HG02678 (cell line): ENCODE measurements at regions not wholly inside any gene's neighbourhood (a gene's known extent, or its start where the extent isn't known, plus 50 kb on each side); places are given as distances from the start of the nearest gene placed in this dataset.
"Not testable (repeated sequence)": the region's sequence is repeated elsewhere in the genome, so short reads cannot be mapped to it uniquely, and the experiment has no call there.

Experiments used
- ATAC-seq: cut with Tn5 transposase; IDR thresholded peaks from one replicate; pipeline ENCODE4 v1.9.1; 2021; ENCODE audit warnings: mild to moderate bottlenecking, moderate library complexity; ENCODE audit not compliant: unreplicated experiment

DNA sequence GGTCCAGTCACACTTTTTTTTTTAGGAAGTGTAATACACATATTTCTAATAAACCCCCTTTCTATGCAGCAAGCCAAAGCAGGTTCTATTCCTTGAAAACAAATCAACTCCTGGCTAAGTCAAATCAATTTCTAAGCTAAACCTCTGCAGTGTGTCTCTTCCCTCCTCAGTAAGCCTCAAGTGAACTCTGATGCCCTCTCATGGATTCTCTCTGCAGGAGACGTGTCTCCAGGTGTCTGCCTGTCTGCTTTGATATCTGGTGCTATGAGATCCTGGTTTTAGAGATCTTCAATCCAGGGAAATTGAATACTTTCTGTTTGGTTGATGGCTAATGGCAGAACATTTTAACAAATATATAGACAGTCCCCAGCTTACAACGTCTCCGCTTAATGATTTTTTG, 791.7 kb downstream of the AACS start:
- ATAC-seq = no peak

DNA sequence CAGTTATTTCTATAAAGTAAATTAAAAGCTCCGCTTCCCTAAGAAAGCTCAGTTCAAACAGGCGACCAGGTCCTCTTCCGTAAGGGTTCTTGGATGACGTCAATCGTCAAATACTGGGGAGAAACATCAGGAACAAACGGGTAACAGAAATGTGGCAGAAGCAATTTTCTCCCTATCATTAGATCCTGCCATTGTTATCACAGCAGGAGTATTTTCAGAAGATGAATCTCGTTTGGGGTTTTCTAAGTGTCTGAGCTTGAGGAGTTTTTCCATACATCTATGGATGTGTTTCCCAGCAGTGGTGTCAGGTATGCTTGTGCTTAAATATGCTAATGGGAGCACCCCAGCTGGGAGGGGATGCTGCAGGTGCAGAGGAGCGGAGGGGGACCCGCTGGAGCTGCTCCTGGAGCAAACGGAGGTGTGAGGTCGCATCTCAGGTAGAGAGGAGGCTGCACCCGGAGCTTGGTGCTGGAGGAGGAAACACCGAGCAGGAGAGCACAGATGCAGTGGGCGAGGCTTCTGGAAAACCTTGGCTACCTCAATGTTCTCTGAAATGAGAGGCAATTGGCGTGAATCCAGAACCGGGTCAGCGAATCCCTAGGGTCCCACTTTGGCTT, 795.5 kb downstream of the AACS start:
- no peak for ATAC-seq

DNA sequence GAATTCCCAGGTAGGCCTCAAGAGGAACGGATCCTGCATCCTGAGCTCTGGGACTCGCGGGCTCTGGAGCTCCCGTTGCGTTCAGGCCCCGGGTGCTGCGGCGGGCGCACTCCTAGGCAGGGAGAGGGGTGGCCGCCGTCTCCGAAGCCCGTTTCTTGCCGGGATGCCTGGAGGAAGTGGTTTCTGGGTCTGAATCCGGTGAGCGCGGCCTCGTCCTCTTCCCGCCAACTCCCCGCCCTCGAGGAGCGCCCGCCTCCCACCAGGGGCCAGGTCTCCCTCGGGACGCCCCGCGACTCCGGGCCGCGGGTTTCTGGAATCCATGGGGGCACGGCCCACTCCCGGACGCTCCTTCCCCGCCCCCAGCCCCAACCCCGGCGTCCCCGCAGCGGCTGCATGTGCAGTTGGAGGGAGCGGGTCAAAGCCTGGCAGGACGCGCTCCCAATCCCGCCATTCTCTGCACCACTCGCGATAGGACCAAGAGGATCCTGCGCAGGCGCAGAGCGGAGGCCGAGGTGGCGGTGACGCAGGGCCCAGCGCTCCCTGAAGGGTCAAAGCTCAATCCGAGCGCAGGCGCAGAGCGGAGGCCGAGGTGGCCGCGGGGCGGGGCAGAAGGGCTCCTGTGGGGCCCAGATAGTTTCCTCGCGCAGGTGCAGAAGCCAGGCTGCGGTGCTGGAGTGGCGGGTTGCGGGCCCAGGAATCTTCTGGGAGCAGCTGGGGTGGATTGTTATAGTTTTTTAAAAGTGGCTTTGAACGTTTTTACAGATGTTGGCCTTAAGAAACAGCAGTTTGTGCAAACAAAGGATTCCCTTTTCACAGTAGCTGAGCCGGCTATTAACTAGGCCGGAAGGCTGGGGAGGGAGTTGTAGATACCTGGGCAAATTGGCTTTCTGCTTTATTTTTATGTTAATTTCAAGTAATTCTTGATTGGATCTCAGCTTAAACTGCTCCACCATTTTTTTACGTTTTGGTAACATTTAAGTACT, 796.4 kb downstream of the AACS start:
- ATAC-seq = no peak

DNA sequence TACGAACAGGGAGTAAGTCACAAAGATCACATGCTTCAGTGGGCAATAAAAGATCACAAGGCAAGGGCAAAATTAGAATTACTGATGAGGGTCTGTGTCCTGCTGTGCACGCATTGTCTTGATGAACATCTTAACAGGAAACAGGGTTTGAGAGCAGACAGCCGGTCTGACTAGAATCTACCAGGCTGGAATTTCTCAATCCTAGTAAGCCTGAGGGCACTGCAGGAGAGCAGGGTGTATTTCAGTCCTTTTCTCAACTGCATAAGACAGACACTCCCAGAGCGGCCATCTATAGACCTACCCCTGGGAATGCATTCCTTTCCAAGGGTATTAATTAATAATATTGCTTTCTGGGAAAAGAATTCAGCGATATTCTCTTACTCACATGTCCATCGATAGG, 800.0 kb downstream of the AACS start:
- not testable (repeated sequence) for ATAC-seq

DNA sequence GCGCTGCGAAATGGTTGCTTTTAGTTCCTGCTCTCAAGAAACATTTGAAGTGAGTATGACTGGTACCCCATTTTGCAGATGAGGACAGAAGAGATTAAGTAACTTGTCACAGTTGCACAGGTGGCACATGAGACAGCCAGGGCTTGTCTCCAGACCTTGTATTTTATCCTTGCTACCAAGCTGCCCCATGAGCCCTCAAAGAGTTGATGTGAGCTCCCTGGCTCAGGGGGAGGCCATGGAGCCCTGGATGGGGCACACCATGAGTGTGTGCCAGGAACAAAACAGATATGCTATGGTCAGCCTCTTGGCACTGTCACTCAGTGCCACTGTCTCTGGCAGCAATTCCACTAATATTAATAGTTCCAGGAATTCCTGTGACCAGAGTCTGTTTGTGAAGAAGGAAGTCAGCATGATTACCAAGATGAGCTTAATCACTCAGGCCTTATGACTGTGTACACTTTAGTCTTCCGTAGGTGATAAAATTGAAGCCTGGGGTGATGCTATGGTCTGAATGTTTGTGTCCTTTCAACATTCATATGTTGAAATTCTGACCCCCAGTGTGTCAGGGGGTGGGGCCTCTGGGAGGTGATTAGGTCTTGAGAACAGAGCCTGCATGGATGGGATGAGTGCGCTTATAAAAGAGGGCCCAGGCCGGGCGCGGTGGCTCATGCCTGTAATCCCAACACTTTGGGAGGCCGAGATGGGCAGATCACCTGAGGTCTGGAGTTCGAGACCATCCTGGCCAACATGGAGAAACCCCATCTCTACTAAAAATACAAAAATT, 806.8 kb downstream of the AACS start:
- no peak for ATAC-seq

DNA sequence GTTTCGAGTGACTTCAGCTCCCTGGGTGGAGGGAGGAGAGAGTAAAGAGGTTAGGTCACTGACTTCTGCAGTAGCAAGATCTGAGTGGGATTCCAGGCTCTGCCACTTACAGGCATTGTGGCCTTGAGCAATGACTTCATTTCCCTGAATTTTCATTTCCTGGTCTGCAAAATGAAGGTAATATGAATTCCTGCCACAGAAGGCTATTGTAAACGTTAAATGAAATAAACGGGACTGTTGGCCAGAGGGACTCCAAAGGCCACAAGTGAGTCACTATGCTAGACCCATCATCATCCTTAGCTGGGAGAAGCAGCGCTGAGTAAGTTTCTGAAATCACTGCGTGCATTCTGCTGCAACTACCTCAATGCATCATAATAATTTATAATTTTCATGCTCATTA, 807.8 kb downstream of the AACS start:
- ATAC-seq = no peak

DNA sequence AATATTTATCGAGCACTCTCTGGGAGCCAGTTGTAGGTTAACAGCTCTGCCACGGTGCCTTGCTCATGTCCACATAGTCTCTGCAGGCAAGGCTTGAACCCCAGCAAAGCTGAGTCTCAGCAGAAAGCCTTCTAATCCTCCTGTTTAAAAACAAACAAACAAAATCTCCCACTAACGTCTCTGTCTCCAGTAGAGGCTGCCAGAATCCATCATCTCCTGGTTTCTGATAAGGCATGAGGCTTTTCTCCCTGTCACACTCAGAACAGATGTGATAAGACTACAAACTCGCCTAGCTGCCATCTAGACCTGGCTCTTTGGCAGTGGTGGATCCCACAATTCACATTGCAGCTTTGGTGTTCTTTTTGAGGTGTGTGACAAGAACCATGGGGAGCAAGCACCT, 813.2 kb downstream of the AACS start:
- no peak for ATAC-seq

DNA sequence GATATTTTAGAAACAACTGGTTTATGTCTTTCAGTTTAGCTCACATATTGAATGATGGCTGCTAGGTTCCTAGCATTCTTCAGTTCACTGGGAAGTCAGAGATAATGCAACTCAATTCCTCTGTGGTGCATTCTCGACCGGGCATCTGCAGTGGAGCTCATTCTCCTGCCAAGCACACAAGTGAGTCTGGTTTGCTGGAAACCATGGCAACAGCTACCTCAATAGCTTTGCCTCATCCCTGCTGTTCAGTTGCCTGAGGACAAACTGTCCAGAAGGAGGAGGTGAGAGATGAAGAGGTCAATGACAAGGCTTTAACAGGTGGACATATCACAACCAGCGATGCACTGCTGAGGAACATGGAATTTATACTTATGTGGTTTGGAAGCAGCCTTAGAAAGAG, 816.9 kb downstream of the AACS start:
- ATAC-seq = no peak

DNA sequence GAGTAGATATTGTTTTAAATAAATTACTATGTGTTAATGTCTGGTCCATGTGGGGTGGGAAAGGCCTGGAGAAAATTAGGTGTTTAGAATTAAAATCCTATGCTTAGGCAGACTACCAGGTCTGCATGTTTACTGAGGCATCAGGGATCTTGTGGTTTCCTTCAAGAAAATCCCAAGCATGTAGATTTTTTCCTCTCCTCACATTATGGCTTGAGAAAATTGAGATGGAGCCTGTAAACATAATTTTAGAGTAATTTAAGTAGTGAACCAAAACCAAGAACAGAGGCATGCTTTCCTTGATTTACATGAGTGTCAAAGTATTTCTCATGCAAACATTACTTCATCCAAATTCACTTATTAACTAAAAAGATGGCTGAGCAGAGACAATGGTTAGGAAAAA, 823.7 kb downstream of the AACS start:
- no peak for ATAC-seq

DNA sequence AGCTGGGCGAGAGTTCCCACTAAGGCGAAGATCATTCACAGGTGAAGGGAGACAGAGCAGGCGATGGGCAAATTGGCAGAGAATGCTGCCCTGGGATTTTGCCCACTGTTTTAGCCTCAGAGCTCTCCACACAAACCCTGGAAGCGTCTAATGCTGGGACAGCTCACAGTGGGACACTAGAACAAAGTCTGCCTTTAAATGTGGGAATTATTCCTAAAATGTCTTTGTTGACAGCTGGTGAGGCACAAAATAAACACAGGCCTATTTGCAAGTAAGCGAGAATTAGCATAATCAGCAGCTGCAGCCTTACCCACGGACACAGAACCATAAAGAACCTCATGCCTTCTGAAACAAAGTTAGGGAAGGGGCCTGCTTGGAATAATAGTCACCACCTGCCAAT, 824.5 kb downstream of the AACS start:
- ATAC-seq = no peak

DNA sequence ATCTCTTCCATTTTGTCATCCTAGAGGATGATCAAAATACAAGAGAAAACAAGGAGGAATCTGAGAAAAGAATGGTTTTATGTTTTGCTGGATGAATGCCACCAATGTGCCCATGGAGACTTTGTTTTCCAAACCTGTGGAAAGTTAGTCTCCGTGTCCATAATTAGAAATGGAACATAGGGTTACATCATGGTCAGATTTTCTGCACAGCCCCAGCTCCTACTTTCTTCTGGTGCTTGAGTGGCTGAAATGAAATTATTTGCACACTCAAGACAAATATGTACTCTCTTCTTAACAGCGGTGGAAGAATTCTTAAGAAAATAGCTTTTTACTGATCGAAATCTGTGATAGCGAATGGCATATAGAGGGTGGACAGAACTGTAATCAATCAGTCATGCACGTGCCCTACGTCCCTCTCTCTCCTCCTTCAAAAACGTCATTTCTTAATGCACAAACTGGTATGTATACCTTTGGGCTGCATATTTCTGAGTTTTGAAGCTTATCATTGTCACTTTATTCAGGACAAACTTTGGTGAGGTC, 825.2 kb downstream of the AACS start:
- no peak for ATAC-seq

DNA sequence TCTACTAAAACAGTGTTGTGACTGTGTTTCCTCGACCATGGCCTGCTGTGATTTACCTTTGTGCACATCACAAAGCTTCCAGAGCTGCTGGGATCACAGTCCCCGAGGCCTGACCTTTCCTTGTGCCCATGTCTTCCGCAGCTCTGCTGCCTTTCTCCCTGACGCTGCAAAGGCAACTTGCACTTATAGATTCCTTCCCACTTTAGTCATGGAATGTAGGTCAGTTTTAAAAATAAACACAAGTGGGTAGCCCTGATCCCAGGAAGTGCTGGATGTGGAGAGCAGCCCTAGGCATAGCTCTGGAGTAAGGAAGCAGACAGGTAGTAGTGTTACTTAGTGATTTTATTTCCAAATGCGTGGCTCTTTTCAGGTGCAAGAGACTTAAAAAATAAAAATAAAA, 825.7 kb downstream of the AACS start:
- no peak for ATAC-seq

DNA sequence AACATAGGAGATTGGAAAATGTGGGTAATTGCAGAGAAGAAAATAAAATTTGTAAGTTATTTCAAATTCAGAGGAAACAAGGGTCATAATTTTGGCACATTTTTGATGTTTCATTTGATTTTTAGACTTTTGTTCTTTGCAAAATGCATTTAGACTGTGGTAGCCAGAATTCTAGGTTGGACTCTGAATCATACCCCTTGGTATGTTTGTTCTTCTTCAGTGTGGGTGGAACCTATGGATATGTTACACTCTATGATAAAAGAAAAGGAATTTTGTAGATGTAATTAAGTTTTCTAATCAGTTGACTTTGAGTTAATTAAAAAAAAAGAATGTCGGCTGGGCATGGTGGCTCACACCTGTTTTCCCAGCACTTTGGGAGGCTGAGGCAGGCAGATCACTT, 827.0 kb downstream of the AACS start:
- no peak for ATAC-seq

DNA sequence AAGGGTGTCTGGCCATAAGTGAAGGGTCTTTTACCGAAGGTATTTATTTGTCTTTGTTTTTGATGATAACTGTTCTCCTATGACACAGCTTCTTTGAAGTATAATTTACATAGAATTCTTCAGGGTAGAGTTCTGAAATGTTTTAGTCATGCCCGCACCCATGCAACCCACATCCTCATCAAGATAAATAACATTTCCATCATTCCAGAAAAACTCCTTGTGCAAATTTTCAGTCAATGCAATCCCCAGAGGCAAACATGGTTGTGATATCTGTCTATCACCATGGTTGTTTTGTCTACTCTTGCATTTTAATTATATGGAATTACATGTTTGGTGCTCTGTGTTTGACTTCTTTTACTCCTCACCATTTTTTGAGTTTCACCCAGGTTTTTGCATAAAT, 837.8 kb downstream of the AACS start:
- no peak for ATAC-seq

DNA sequence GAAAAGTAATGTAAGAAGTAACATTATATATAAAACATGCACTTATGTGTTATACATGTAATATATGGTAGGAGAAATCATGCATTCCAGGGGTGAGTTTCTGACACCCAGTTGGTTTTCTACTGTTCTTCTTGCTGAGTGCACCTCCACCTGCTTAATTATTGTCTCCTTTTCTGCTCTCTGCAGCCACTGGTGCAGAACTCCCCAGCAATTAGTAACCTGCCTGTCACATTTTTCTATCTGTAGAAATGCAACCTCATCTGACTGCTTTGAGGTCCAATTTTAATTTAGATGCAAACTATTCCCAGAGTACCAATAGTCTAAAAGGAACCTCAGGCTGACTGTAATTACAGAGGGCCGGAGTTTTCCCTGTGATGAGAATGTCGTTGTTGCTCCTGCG, 842.1 kb downstream of the AACS start:
- no peak for ATAC-seq

DNA sequence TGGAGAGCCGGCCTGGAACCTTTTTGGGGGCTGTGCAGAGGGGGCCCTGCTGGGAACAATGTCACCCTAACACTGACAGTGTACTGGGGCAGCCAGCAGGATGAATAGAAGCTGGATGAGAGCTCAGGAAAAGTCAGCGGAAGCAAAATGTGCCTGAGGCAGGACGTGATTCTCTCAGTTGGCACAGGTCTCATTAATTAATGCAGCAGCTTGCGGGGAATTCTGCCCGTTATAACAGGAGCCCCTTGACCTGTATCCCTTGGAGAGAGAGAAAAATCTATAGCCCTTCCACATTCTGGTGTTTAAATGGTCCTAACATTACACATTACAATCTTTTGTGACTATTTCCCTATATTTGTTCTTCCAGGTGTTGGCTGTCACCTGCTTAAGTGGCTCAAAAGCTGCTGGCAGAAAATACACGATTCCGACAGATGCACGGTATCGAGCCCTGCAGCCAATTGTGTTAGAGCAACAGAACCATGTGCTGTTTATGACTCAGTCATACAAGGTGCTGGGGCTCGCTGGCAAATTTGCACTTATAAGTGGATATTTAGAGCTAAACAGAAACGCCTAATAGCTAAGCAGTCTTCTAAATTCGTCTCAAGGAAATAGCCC, 854.7 kb downstream of the AACS start:
- no peak for ATAC-seq

DNA sequence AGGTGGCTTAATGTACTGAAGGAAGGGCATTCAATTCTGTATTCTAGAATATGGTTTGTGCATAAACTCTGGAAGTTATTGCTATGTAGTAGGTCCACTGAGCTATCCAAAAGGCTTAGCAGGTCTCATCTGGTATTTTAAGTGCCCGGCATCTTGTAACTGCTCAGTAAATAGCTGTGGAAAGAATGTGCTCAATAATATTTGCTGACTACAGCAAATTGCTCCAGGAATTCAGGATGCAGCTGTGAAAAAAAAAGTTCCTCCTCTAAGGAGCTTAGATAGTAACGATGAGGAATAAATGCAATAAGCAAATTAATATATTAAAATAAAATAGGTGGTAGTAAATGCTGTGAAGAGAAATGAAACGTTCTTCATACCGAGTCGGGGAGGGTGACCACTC, 857.1 kb downstream of the AACS start:
- ATAC-seq = no peak

DNA sequence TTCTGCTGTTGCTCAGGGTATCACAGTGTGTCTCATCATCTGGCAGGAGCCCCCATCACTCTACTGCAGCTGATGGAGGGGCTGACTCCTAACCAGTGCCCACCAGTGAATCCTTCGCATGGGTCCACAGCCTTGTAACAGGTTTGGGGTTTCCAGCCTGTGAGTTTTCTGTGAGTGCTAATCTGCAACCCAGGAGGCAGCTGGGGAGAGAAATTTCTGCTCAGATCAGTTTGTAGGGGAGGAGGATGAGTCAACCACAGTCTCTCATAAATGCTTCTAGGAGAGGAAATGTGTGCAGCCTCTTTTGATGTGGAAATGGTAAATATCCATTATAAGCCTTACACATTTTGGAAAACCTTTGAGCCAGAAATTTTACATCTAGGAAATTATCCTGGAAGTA, 871.3 kb downstream of the AACS start:
- no peak for ATAC-seq

DNA sequence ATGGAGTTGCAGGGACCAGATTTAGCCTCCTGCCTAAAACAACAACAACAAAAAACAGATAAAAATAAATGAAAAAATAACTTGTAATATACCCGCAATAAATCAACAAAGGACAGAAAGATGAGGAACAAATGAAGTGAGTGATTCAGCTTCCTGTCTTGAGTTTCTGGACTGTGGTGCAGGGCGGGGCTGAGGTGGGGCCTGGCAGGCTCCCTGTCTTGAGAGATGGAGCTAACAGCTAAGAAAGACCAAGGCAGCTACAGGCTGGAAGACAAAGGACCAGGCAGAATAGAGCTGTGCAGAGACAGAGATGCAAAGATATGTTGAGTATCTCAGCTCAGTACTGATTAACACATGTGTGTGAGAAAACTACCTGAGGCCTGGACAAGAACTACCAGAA, 879.2 kb downstream of the AACS start:
- no peak for ATAC-seq

DNA sequence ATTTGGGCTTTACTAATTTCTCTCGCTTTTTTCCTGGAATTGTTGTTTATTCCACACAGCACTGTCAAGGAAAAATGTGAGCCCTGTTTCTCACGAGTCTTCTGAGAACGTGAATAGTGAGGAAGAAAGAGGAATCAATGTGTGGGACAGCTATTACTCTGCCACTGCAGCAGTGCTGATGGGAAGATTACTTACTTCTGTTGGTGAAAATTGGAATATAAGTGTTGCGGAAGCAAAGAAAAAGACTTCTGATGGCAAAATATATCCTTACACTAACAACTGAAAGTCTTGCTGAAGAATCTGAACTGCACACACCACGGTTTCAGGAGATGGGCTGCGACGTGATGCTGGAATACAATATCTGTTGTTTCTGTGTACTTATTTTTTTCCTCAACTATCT, 884.2 kb downstream of the AACS start:
- ATAC-seq = no peak

DNA sequence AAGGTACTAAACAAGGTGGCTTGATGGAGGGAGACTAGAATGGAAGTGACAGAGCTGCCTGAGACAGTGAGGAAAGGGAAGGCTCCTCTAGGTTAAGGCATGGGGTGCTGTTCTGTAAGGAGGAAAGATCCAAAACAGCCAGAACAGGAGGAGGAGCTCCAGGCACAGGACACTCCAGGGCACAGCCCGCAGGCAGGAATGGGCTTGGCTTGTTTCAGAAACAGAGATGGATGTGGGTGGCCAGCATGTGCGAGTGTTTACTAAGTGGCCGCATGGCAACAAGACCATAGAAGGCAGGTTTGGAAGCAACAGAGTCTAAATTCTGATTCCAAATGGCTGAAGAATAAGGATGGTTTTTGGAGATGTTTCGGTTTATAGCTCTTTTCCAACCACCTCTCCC, 889.1 kb downstream of the AACS start:
- ATAC-seq = no peak
